Thyroid gland (tissue), 4 donors: ENCODE measurements at regions not wholly inside any gene's neighbourhood (a gene's known extent, or its start where the extent isn't known, plus 50 kb on each side); places are given as distances from the start of the nearest gene placed in this dataset.

Experiments used
- DNase-seq, 2 donors: peaks; one replicate each; pipeline ENCODE4 v3.0.0-alpha.2; 2019
- H3K27ac ChIP-seq, 3 donors: fragments of 200-600 bp; sonication (generic); 1 replicate in 2 of 3; 2 replicates in 1 of 3; pipeline ENCODE4 v1.5.1; 2016 to 2019; ENCODE audit warnings: mild to moderate bottlenecking in 1 of 3, moderate library complexity in 1 of 3
- H3K27me3 ChIP-seq: fragments of 200-600 bp; sonication (generic); one replicate; pipeline ENCODE4 v1.5.1; 2019
- H3K36me3 ChIP-seq, 2 donors: fragments of 200-600 bp; sonication (generic); one replicate each; pipeline ENCODE4 v1.5.1; 2016 to 2019
- H3K4me1 ChIP-seq, 2 donors: fragments of 200-600 bp; sonication (generic); one replicate each; pipeline ENCODE4 v1.5.1; 2017 to 2019
- H3K4me3 ChIP-seq, 3 donors: fragments of 200-600 bp; sonication (generic); replicated peaks in 1 of 3; 1 replicate in 2 of 3; 2 replicates in 1 of 3; pipeline ENCODE4 v1.5.1; 2016; ENCODE audit warnings: mild to moderate bottlenecking in 1 of 3
- H3K9me3 ChIP-seq: fragments of 200-600 bp; sonication (generic); one replicate; pipeline ENCODE4 v1.5.1; 2017
- POLR2A ChIP-seq, 2 donors: fragments of 450-650 bp; IDR thresholded peaks; one replicate each; pipeline ENCODE4 v1.6.1; 2017; ENCODE audit warnings: antibody characterized with exemption in 2 of 2, mild to moderate bottlenecking in 2 of 2, moderate library complexity in 1 of 2
- WGBS, 2 donors: methylation state at CpG; one replicate each; pipeline ENCODE4 v1.1.5; 2017; 5-methylcytosine and 5-hydroxymethylcytosine counted together
- intact Hi-C: fragments of 100-400 bp; cut with DNase I; formaldehyde crosslinking; loops from one replicate; pipeline ENCODE4 v1.15.1; 2023
- TF ChIP-seq, protein P1 (sequence below), 6 experiments: fragments of 200-600 bp in 3 of 6; fragments of 450-650 bp in 3 of 6; sonication (generic) in 3 of 6; IDR thresholded peaks; one replicate each; pipeline ENCODE4 v1.5.1; 2016 to 2019; ENCODE audit warnings: antibody characterized with exemption in 6 of 6, mild to moderate bottlenecking in 2 of 6, inconsistent platforms in 1 of 6, moderate library complexity in 1 of 6

DNA sequence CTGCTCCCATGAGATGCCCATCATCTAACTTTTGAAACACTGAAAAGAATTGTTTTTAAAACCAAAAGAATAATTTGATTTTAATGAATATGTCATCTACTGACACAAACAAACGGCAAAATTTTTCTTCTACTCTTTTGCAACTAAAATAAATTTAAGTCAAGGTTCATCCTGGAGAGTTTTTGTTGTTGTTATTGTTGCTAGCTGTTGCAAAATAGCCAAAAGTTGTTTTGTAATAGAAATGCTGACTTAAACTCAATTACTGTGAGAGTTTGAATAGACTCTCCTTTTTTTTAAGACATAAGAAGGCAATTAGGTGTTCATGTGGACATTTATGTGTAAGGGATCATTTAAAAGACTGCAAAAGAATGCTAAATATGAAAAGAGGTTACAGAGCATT lies 146.0 kb upstream of the SEM1 start:
- 64 to 72% methylated on average over 1 of the region's 1 CpG for WGBS, 2 donors
- Histone ChIP-seq H3K4me3 (no peak overlapping the region), H3K27me3 (no peaks in the 10 kb centered on the region), H3K27ac (no peak overlapping the region), H3K4me1 (no peaks in the 10 kb centered on the region), H3K36me3 (no peaks in the 10 kb centered on the region), H3K9me3 (no peaks in the 10 kb centered on the region)
- no peak for DNase-seq
- intact Hi-C loops: no loop called here
- no peak for TF ChIP-seq POLR2A (IDR thresholded peaks at IDR 0.05)
- TF ChIP-seq, protein P1, sequence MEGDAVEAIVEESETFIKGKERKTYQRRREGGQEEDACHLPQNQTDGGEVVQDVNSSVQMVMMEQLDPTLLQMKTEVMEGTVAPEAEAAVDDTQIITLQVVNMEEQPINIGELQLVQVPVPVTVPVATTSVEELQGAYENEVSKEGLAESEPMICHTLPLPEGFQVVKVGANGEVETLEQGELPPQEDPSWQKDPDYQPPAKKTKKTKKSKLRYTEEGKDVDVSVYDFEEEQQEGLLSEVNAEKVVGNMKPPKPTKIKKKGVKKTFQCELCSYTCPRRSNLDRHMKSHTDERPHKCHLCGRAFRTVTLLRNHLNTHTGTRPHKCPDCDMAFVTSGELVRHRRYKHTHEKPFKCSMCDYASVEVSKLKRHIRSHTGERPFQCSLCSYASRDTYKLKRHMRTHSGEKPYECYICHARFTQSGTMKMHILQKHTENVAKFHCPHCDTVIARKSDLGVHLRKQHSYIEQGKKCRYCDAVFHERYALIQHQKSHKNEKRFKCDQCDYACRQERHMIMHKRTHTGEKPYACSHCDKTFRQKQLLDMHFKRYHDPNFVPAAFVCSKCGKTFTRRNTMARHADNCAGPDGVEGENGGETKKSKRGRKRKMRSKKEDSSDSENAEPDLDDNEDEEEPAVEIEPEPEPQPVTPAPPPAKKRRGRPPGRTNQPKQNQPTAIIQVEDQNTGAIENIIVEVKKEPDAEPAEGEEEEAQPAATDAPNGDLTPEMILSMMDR (IDR thresholded peaks at IDR 0.05): no peak

DNA sequence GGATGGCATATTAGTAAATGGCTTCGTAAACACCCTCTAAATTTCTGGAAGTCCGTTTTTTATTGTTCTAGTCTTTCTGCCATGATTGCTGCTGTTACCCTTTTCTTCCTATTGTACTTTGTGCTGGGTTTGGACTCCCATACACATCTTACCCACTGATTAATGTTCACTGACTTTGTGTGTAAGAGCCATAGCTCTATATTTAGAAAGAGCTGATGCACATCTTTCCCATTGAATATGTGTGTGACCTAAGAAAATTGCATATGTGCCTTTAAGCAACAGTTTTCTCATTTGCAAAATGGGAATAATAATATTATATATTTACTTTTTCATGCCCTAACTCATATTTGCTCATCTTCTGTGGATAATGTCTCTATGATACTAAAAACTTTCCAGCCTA lies 135.8 kb upstream of the DLX6 start:
- H3K36me3 ChIP-seq: no peaks in the 10 kb centered on the region
- no peak overlapping the region for H3K27ac ChIP-seq
- no peak overlapping the region for H3K4me3 ChIP-seq
- DNase-seq: no peak
- intact Hi-C loops: no loop called here
- H3K9me3 ChIP-seq: no peaks in the 10 kb centered on the region
- no peak for TF ChIP-seq POLR2A (IDR thresholded peaks at IDR 0.05)
- TF ChIP-seq, protein P1 (IDR thresholded peaks at IDR 0.05): no peak
- WGBS, 2 donors: 79 to 80% methylated on average over 2 of the region's 2 CpGs
- no peaks in the 10 kb centered on the region for H3K27me3 ChIP-seq
- H3K4me1 ChIP-seq: no peaks in the 10 kb centered on the region

DNA sequence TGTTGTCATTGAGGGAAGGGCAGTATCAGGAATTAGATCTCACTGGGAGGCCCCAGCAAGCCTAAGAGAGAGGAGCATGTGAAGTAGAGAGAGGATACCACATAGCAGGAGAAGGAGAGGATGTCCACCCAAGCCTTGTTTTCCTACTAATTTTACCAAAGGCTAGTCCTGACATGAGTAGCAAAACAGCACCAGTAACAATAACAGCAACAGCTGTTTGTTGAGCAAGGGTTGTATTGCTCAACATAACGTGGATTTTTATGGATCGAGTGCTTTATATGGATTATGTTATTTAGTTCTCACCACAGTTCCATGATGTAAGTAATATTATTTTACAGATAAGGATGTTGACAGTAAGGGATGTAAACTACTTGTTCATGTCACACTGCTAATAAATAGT lies 135.2 kb upstream of the DLX6 start:
- 84 to 93% methylated on average over 2 of the region's 2 CpGs for WGBS, 2 donors
- intact Hi-C loops: no loop called here
- H3K4me1 ChIP-seq: no peaks in the 10 kb centered on the region
- H3K9me3 ChIP-seq: no peaks in the 10 kb centered on the region
- no peaks in the 10 kb centered on the region for H3K36me3 ChIP-seq
- DNase-seq: no peak
- TF ChIP-seq, protein P1 (IDR thresholded peaks at IDR 0.05): no peak
- TF ChIP-seq POLR2A (IDR thresholded peaks at IDR 0.05): no peak
- no peak overlapping the region for H3K4me3 ChIP-seq
- no peaks in the 10 kb centered on the region for H3K27me3 ChIP-seq
- no peak overlapping the region for H3K27ac ChIP-seq

DNA sequence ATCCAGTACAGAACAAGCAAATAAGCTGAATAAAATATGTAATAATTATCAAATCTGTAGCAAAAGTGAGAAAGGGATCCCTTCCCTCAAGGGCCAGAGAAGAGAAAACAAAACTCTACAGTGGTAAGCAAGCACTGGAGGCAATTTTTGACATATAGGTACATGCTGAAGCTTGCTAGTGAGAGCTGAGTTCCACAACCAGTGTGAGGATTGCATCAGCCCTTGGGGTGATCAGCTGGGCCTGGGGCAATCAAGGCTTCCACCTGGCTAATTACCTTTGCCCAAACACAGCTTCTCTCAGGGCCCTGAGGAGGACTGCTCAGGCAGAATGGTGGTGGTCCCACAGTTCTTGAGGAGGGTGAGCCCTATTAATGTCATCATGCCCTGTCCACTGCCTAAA lies 134.4 kb upstream of the DLX6 start:
- Histone ChIP-seq H3K36me3 (no peaks in the 10 kb centered on the region), H3K9me3 (no peaks in the 10 kb centered on the region), H3K27me3 (no peaks in the 10 kb centered on the region), H3K4me1 (no peaks in the 10 kb centered on the region), H3K27ac (no peak overlapping the region), H3K4me3 (no peak overlapping the region)
- intact Hi-C loops: no loop called here
- DNase-seq: no peak
- TF ChIP-seq, protein P1 (IDR thresholded peaks at IDR 0.05): no peak
- no peak for TF ChIP-seq POLR2A (IDR thresholded peaks at IDR 0.05)

DNA sequence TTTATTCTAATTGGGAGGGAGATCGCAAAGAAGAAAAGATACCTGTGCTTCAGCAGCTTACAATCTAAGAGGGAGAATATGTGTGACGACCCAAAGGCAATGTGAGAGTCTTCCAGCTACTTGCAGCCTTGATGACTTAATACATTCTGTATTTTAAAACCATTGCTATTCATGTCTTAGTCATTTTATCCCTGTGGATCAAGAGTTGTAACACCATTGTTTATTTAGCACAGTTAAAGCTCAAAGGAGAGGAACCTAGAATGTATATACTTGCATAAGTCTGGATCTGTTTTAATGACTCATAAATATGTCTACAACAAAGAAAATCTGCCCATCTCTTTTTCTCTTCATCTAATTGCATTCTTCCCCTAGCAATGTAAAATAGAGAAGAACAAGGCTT lies 117.9 kb upstream of the DLX6 start:
- H3K4me1 ChIP-seq: no peaks in the 10 kb centered on the region
- 83 to 90% methylated on average over 2 of the region's 2 CpGs for WGBS, 2 donors
- no peak for DNase-seq
- H3K36me3 ChIP-seq: no peaks in the 10 kb centered on the region
- no peak overlapping the region for H3K27ac ChIP-seq
- H3K27me3 ChIP-seq: no peaks in the 10 kb centered on the region
- H3K9me3 ChIP-seq: no peaks in the 10 kb centered on the region
- H3K4me3 ChIP-seq: no peak overlapping the region
- intact Hi-C loops: no loop called here
- TF ChIP-seq, protein P1 (IDR thresholded peaks at IDR 0.05): no peak
- no peak for TF ChIP-seq POLR2A (IDR thresholded peaks at IDR 0.05)
